Stimulated activated CD4-positive, alpha-beta T cell treated with anti-CD3 and anti-CD28 coated beads, Interleukin-15, amount 100 ng/mL, for 24 hours (primary cell): ENCODE measurements at regions not wholly inside any gene's neighbourhood (a gene's known extent, or its start where the extent isn't known, plus 50 kb on each side); places are given as distances from the start of the nearest gene placed in this dataset.

Source experiments
- DNase-seq: peaks from one replicate; pipeline ENCODE4 v3.0.0-alpha.2; 2020

DNA sequence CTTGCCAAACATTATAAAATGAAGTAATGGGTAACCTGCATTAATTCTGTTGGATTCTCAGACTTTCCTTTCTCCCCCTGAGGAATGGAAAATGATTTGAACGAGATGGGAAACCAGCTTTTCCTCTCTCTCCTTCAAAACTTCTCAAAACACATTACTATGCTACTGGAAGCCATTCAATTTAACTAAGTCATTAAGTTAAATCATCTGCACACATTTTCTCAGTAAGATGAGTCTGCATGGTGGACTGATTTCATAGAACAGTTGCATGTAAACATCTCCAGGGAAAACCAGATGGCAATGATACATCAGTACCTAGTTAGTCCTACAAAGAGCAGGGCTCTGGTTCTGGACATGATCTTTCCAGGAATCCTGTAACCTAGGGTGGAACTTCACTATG, 59.9 kb downstream of the BMP4 start:
- DNase-seq: no peak

DNA sequence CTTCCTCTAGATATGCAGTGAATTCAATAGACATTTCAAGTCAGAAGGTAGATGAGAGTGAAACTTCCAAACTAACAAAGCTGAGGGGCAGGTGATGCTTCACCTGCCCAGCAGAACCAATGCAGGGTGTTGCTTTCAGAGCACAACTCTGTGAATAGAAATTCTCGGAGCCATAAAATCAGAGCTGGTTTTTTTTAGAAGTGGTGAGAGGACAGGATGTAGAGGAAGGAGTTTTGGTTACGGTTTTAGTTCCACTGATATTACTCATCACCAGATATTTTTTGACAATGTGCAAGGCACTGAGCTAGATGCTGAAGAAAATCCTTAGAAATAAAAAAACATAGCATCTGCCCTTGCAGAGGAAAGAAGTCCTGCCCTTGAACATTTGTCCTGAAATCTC, 62.2 kb downstream of the BMP4 start:
- DNase-seq: no peak

DNA sequence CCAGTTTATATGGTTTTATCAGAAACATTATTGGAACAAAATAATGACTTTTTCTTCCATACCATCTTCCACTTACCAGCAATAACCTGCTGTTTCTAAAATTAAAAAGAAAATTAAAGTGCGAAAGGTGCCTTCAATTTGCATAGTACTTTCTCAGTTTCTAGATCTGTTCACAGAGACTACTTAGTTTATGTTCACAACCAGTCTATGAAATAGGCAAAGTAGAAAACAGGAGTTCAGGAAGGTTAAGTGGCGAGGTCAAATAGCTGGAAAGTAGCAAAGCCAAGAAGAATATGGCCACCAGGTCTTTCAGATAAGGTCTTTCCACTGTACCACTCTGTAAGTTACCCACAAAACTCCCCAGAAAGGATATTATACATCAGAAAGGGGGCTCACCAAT, 63.3 kb downstream of the BMP4 start:
- no peak for DNase-seq

DNA sequence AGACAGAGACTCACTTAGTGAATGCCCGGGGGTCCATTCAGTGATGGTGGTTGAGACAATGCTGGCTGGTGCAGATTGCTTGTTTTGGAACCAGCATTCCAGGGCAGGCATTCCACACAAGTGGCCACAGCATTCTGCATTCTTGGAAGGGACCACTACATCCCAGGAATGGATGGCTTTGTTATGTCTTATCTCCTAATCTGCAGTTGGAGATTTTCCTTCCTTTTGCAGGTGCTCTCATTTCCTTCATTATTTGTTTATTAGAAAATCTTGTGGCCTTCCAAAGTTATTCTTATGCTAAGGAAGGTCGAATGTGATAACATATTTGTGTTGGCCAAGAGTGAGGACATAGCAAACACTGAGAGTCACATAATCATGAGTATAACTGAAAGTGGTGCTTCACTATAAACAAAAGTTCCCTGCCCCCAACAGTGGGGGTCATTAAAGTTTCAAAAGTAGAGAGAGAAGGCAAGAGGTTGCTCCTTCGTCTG, 66.0 kb downstream of the BMP4 start:
- no peak for DNase-seq

DNA sequence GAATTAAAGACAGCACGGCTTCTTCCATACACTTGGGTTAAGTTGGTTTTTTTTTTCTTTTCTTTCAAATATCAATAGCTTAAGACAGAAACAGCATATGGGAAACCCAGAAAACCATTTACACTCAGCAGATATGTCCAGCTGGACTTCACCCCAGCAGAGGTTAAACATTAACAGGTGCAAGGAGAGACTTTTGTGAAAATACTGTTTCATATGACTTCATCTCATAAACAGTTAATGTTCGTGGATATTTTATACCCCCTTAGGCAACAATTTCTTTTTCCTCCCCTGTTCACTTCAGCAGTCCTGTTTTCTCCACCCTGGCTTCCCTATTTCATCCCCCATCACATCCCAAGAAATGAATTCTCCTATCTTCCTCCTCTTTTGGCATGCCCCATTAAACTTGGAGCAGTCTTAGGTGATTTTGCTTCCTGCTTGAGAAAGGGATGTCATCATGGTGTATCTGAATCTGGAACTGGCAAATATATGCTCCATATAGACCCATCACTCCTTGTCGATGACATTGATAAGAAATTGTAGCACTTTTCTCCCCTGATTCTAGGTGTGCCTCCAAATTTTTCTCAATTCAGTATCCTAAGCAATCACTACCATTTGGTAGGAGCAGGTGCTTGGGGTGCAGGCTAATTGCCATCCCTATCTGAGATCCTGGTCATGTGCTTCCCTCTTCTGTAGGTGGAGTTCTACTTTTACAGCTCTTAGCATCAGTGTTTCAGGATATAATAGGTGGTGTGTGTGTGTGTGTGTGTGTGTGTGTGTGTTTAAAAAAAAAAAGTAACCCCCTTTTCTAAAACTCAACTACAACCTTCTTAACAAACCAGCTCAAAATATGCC, 67.9 kb downstream of the BMP4 start:
- no peak for DNase-seq

DNA sequence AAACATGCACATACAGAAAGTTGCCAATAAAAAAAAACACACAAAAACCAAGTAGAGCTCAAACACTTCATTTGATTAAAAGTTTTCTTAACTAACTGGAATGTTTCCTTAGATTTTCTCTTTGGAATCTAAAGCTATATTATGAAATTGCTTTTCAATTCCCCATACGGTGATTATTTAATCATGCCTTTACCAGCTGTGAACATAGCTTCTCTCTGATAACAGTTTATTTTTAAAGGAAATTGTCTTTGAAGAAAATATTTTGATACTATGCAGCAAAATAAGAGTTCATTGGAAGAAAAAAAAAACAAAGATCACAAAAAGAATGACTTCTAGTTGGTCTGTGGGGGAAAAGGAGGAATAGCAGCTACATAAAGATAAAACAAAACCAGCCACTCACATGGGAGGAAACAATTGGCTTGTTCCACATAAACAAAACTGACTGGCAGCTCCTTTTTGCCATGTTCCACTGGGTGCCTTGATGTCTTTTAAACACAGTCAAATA, 71.4 kb downstream of the BMP4 start:
- no peak for DNase-seq

DNA sequence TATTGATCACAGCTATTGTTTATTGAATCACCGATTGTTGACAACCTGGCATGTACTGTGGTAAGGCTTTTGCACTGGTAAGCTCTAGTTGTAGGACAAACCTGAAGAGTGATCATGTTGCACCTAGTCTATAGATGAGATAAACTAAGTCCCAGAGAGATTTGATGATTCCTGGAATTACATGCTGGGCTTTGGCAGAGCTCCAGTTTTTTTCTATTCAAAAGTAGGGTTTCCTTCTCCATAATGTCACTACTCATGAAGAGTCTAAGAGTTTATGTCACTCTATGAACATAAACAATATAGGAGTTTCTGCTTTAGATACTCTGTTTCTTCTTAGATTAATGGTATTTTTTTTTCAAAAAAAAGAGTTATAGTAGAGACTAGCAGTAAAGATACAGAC, 72.0 kb downstream of the BMP4 start:
- DNase-seq: no peak

DNA sequence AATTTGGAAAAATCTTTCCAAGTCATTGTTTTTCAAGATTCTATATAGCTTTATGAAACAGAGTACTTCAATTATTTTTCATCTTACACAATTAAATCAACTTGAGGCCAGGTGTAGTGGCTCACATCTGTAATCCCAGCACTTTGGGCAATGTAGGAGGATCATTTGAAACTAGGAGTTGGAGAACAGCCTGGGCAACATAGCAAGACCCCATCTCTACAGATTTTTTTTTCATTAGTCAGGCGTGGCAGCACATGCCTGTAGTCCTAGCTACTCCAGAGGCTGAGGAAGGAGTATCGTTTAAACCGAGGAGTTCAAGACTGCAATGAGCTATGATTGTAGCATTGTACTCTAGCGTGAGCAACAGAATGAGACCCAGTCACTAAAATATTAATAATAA, 72.9 kb downstream of the BMP4 start:
- DNase-seq: no peak

DNA sequence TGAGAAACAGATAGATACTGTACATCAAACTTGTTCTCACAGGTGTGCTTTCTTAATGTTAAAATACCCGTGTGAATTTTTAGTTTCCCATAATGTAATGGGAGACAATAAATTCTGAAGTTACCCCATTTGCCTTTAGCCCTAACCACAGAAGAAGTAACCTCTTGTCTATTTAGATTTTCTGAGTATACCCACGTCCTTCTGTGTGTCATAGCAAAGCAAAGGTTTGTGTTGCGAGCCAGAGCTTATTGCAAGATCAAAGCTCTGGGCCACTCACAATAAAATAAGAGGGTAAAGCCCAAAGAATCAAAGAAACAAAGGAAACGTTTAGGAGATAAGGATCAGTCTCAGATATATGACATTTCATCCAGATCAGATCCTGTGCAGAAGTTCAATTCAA, 73.9 kb downstream of the BMP4 start:
- DNase-seq: no peak

DNA sequence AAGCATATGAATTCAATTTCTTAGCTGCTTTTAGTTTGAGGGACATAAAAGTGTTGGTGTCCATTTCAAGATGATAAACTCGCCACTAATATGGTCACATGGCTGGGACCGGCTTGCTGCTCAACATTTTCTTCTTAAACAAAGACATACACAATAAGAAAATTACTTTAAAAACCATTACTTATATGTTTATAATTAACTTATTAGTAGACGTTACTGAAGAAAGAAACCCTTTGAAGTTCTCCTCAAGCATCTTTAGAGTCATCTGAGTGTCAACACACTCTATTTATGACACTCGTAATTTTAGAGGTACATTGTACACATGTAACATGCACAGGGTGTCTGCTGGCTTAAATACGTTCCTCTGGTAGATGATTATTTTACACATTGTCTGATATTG, 74.7 kb downstream of the BMP4 start:
- DNase-seq: no peak

DNA sequence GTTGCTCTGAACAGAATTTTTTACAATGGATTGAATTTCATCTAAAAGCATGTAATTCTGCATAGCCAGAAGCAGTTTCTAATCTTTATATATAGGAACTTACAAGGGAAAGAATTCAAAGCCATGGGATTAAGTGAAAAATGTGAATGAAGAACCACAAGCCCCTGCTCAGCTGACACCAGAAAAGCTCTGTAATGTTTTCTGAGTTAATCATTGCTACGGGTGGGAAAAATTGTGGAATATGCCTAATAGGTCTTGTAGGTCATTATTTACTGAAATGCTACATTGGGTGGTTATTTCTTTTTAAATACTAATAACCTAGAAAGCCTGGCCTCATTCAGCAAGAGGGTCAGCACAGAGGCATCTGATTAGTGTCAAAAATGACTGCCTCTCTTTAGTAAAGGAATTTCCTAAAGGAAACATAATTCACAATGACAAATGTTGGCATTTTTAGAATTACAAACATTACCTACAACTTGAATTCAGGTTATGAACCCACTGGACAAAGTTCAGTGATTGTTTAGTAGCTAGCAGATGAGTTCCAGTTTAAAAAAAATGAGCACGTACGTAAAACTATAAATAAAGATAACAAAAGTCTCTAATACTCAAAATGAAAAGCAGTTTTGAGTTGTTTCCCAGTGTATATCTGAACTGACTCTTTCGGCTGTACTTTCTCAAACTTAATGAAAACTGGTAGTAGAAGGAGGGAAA, 75.3 kb downstream of the BMP4 start:
- DNase-seq: no peak

DNA sequence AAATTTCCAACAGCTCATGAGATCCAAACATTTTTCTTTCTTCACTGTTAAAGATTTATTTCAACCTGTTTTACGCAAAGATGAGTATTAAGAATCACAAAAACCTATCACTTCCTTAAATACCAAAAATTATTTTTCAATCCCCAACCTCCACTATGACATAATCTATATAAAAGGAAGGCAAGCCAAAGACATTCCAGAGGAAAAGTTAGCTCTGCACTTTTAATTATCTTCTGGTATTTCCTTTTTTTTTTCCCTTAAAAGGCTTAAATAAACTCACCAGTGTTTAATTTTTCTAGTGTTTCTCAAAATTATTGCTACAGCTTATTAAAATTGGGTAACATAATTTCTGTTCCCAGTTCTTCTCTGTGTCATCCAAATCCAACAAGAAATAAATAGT, 75.9 kb downstream of the BMP4 start:
- no peak for DNase-seq

DNA sequence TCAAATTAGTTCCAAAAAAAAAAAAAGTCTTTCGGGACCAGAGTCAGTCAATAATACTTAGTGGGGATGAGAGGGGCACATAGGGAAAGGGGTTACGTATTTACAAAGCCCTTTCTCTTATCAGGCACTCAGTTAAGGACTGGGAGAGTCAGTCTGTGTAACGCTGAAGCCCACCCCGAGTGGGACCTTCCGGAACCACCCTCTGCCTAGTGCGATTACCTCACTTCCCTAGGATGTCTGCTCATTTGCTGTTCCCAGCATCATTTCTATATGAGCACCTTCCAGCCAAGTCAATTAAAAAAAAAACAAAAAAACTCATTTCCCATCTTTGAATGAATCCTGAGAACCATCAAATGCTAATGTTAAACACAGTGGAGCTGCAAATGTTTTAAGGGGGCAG, 76.9 kb downstream of the BMP4 start:
- no peak for DNase-seq

DNA sequence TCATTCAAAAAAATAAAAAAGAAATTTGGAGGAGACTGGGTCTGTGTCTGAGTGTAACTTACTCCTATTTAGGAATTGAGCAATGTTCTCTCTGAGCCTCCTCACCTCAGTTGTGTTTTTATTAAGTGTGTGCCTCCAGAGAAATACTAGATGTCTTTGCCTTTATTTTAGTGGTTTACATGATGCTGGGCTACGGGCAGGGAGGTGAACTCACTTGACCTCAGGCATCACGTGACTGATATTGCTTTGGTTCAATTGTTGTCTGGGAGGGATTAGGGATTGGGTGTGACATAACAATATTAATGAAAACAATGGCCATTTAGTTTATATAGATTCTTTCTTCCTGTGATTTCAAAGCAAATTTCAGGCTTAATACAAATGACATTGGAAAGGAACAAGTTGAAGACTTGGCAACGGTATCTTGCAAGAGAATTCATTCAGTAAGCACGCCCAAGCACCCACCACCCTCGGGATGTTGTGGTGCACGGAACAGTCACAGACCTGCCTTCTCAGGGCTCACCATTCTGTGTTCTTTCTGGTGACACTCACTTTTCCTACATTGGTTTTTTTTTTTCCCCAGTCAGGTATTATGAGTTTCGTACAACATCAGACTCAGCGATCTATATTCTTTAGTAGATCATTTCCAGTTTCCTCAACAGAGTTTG, 77.5 kb downstream of the BMP4 start:
- no peak for DNase-seq

DNA sequence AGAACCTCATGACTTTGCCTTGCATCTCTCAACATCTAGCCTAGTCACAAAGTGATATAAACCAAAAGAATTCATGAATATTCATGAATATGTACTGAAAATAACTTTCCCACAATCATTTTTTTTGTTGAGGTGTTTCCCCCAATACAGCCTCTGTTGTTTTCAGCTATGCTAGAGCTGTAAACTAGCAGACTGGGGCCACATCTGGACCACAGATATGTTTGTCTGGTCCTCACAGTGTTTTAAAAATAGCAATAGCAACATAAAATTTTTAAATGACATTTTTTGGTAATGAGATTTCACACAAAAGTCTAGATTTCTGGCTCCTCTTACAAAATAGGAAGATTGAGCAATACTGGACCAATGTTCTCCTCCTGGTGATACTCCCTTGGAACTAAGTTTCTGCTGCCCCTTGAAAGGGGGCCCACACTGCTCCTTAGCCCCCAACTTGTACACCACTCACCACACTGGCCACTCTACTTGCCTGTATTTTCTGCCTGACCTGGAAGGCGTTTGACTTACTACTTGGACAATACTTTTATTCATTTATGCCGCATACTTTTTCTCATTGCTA, 81.2 kb downstream of the BMP4 start:
- DNase-seq: no peak

DNA sequence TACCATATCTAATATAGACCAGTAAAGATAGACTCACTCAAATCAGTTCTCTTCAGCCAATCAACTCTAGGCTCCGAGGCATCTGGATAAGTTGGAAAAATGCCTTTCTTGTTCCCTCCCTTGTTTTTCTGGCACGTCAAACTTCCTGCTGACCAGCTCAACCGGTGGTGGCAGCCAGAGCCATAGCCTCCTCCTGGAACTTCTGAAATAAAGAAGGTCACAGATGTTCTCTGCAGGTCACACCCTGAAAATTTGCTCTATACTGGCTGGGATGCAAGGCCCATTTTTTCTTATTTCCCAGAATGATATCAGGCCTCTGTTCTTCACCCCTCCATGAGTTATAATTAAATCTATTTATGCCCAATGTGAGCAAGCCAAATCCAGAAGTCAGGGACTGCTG, 81.9 kb downstream of the BMP4 start:
- DNase-seq: no peak

DNA sequence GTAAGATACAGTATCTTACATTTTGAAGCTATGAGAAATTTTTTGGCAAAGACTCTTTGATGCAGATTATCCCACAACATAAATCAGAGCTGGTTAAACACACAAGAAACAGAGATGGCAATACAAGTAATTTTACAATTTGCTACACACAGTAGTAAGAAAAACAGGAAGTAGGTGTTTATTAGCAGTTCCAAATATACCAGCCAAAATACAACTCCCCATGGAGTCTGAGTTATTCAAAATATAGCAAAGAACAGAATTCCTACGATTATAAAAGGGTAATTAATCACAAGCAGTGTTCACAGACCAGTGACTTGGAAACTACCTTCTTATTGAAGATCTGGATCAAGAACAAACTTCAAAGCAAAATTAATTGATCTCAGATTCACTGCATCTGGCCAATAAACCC, 83.9 kb downstream of the BMP4 start:
- no peak for DNase-seq

DNA sequence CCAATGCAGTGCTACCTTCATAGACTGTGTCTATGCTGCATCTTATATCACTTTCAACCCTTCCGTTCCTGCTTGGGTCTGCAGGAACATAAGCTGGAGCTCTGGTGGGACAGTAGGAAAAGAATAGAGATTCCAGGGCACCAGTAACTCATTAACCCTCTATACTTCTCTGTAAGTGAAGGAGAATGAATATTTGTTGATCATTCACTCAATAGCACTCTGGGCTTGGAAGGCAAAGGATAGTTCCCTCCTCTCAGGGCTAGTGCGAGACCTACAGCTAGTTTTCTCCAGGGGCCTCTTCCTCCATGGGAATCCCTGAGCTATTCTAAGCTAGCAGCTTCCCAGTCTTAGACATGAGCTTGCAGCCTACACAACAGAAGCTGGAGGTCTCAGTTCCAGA, 84.7 kb downstream of the BMP4 start:
- no peak for DNase-seq

DNA sequence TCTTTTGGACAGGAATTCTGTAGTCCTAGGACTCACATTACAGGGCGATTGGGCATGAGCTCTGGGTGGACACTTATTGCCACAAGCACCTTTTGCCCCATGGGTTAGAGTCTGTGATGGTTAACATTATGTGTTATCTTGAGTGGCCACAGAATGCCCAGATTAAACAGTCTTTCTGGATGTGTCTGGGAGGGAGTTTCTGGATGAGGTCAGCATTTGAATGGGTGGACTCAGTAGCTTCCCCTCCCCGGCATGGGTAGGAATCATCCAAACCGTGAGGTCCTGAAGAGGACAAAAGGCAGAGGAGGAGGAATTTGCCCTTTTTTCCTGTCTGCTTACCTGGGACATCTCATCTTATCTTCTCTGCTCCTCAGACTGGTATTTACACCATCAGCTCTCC, 85.6 kb downstream of the BMP4 start:
- no peak for DNase-seq

DNA sequence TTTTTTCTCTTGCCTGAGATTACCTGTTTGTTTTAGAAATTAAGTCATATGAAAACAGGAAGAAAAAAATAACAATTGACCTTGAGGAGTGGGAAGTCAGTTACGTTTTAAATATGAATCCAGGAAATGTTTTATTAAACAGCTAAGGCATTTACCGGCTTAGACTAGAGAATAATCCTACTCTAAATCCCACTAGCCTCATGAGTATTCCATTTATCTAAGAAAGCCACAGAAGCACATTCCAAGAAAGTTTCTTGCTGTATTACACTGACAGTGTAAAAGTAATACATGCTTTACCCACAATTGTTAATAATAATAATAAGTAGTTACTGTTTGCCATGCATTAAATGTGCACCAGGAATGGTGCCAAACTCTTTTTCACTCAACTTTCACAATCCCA, 90.9 kb downstream of the BMP4 start:
- no peak for DNase-seq

DNA sequence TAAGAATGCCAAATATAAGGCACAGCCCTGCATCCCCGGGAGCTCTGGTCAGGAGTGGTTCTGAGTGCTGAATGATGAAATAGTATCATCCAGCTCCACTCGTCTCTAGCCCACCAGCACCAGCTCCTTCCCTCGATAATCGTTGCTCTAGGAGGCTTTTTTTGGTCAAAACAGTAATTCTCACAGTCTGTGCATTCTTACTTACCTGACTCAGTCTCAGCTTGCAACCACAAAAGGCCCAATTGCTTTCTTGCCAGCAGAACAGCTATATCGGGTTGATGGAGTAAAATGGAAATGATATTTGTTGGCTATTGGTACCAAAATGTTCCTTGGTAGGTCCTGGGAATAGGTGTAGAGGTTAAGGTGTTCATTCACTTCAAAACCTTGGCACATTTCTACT, 94.8 kb downstream of the BMP4 start:
- DNase-seq: no peak

DNA sequence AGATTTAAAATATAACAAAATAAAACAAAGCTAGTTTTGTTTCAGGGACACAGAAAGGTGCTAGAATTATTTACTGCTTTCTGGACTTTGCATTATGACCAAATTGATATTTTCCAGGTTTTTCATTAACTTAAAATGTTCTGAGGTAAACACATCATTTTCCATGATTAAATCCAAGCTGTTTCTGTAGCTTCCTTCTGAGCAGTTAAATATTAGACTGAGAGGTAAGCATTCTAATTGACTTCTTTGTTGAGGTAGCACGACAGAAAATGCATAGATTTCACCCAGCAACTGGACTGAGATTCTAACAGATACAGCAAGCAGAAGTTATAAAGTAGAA, 98.3 kb downstream of the BMP4 start:
- DNase-seq: no peak

DNA sequence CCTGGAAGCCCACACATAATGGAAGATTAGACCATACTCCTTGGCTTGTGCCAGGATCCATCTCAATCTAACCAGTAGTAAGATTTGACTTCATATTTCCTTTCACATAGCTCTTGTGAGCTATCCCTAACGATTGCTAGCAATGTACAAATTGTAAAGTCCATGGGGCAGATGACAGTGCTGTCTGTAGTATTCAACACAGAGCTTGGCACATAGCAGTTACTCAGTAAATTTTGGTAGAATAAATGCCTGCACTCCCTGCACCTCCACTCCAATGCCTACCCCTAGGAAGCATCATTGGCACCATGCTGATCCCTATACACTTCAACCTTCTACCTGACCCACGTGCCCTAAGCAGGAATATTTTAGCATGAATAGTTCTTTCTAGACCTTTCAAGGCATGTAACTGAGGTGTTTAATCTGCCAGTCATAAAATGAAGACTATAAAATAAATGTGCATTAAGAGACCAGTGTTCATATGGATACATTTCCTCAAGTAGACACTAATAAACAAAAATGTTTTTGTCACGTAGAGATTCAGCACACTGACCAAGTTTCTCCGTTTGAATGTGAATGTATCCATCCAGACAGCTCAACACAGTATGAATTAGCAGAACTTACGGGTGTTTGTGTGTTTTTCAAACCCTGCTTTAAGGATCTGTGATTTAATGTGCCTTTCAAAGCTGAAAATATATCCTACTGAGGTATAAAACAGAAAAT, 98.8 kb downstream of the BMP4 start:
- no peak for DNase-seq
